PC-3 (cell line): ENCODE measurements at regions not wholly inside any gene's neighbourhood (a gene's known extent, or its start where the extent isn't known, plus 50 kb on each side); places are given as distances from the start of the nearest gene placed in this dataset.

Experiments
- ATAC-seq: fragments of 200-7000 bp; cut with Tn5 transposase; 2 replicates; pipeline ENCODE4 v1.9.1; 2020; ENCODE audit warnings: mild to moderate bottlenecking, moderate library complexity
- BruUV-seq: library from RNA; stranded (reverse); fragments of 400-500 nt; replicated peaks from 2 replicates; lab custom pipeline; 2021; lab: Mats Ljungman, UMichigan
- CTCF ChIA-PET: fragments of 300-600 bp; sonication (Branson Sonifier 250); formaldehyde crosslinking; loops from one replicate; lab custom pipeline; 2022; ENCODE audit warnings: antibody characterized with exemption; lab: Charles Lee
- POLR2A ChIA-PET: fragments of 300-600 bp; sonication (Branson Sonifier 250); formaldehyde crosslinking; loops from one replicate; lab custom pipeline; 2022; ENCODE audit warnings: antibody characterized with exemption; ENCODE audit not compliant: unreplicated experiment; lab: Charles Lee
- DNase-seq: peaks from one replicate; pipeline ENCODE4 v3.0.0-alpha.2; 2015
- H2AFZ ChIP-seq: fragments of 300-600 bp; sonication (generic); 2 replicates; pipeline ENCODE4 v1.6.0; 2016; ENCODE audit warnings: antibody characterized with exemption, low read length
- H3F3A ChIP-seq: fragments of 300-600 bp; sonication (generic); one replicate; pipeline ENCODE4 v1.6.0; 2017; ENCODE audit warnings: antibody characterized with exemption, low read length, control low read depth, mild to moderate bottlenecking; ENCODE audit not compliant: unreplicated experiment
- H3K27ac ChIP-seq: fragments of 300-600 bp; sonication (generic); 2 replicates; pipeline ENCODE4 v1.5.1; 2016; ENCODE audit warnings: mild to moderate bottlenecking, low read length
- H3K27me3 ChIP-seq: fragments of 300-600 bp; sonication (generic); 2 replicates; pipeline ENCODE4 v1.6.1; 2016; ENCODE audit warnings: low read length, mixed read lengths
- H3K36me3 ChIP-seq: fragments of 300-600 bp; sonication (generic); 2 replicates; pipeline ENCODE4 v1.6.1; 2016; ENCODE audit warnings: low read depth, mixed run types, low read length, mixed read lengths
- H3K4me1 ChIP-seq: fragments of 300-600 bp; sonication (generic); 2 replicates; pipeline ENCODE4 v1.5.1; 2016; ENCODE audit warnings: low read length; ENCODE audit not compliant: insufficient read depth
- H3K4me2 ChIP-seq: fragments of 300-600 bp; sonication (generic); 2 replicates; pipeline ENCODE4 v1.6.0; 2016; ENCODE audit warnings: low read length
- H3K4me3 ChIP-seq: fragments of 300-600 bp; sonication (generic); 2 replicates; pipeline ENCODE4 v1.5.1; 2016; ENCODE audit warnings: mild to moderate bottlenecking, low read length, mixed read lengths
- H3K79me2 ChIP-seq: fragments of 300-600 bp; sonication (generic); 2 replicates; pipeline ENCODE4 v1.6.1; 2017; ENCODE audit warnings: low read length, mixed read lengths
- H3K9ac ChIP-seq: fragments of 300-600 bp; sonication (generic); 2 replicates; pipeline ENCODE4 v1.6.0; 2016; ENCODE audit warnings: mild to moderate bottlenecking, low read length
- H3K9me2 ChIP-seq: fragments of 300-600 bp; sonication (generic); replicated peaks from 2 replicates; pipeline ENCODE4 v1.6.1; 2016; ENCODE audit warnings: mixed run types, low read length, mixed read lengths
- H3K9me3 ChIP-seq: fragments of 300-600 bp; sonication (generic); 2 replicates; pipeline ENCODE4 v1.6.1; 2016; ENCODE audit warnings: low read length, mixed read lengths
- H4K20me1 ChIP-seq: fragments of 300-600 bp; sonication (generic); 2 replicates; pipeline ENCODE4 v1.6.1; 2016; ENCODE audit warnings: low read length, mixed read lengths
- EZH2 ChIP-seq: fragments of 300-600 bp; sonication (generic); IDR thresholded peaks from one replicate; pipeline ENCODE4 v1.6.1; 2017; ENCODE audit warnings: antibody characterized with exemption, mild to moderate bottlenecking, low read length; ENCODE audit not compliant: unreplicated experiment
- EZH2phosphoT487 ChIP-seq: fragments of 300-600 bp; sonication (generic); IDR thresholded peaks from 2 replicates; pipeline ENCODE4 v1.6.1; 2018; ENCODE audit warnings: mild to moderate bottlenecking, antibody characterized with exemption, low read length, borderline replicate concordance
- intact Hi-C: fragments of 100-400 bp; cut with micrococcal nuclease; formaldehyde crosslinking; loops from 2 replicates; pipeline ENCODE4 v1.9.0; 2023
- TF ChIP-seq, protein P1 (sequence below): fragments of 300-600 bp; sonication (generic); conservative IDR thresholded peaks from 2 replicates; pipeline ENCODE4 v1.5.1; 2017; ENCODE audit warnings: antibody characterized with exemption, low read depth, mild to moderate bottlenecking, low read length

- Histone ChIP-seq H3K4me3 (no peak overlapping the region), H3F3A (no peaks in the 10 kb centered on the region), H2AFZ (no peak overlapping the region), H3K9ac (no peak overlapping the region), H3K9me3 (no peaks in the 10 kb centered on the region), H3K4me1 (no peaks in the 10 kb centered on the region), H3K36me3 (no peaks in the 10 kb centered on the region), H3K27me3 (0 out of 2 replicates have a peak, but pooled peaks cover 3% of the 10 kb centered on the region), H3K9me2 (no peaks in the 10 kb centered on the region), H3K79me2 (no peaks in the 10 kb centered on the region), H3K4me2 (no peak overlapping the region), H4K20me1 (no peaks in the 10 kb centered on the region), H3K27ac (no peak overlapping the region)
- POLR2A ChIA-PET = no interaction called here
- BruUV-seq = no TSS peak
- DNase-seq (no peak), ATAC-seq (no peak)
- intact Hi-C loops = no loop called here
- CTCF ChIA-PET = no interaction called here
- TF ChIP-seq, protein P1, sequence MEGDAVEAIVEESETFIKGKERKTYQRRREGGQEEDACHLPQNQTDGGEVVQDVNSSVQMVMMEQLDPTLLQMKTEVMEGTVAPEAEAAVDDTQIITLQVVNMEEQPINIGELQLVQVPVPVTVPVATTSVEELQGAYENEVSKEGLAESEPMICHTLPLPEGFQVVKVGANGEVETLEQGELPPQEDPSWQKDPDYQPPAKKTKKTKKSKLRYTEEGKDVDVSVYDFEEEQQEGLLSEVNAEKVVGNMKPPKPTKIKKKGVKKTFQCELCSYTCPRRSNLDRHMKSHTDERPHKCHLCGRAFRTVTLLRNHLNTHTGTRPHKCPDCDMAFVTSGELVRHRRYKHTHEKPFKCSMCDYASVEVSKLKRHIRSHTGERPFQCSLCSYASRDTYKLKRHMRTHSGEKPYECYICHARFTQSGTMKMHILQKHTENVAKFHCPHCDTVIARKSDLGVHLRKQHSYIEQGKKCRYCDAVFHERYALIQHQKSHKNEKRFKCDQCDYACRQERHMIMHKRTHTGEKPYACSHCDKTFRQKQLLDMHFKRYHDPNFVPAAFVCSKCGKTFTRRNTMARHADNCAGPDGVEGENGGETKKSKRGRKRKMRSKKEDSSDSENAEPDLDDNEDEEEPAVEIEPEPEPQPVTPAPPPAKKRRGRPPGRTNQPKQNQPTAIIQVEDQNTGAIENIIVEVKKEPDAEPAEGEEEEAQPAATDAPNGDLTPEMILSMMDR = no peak
These were observed 165.8 kb upstream of the EPB41L3 start for GRCh38 chr18:5709476-5710095.

DNA sequence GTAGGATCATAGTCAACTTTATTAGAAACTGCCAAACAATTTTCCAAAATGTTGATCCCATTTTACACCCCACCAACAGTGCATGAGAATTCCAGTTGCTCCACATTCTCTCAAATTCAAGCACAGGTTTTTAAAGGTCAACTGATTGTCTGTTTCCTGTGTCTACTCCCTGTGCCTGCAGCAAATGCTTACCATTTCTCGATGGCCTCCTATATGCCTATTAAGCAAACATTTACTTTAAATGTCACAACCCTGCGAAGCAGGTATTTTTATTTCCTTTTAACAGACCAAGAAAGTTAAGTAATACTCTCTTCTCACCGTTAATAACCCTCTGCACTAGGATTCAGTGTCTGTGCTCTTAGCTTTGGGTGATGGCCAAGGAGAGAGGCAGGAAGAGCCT lies 163.8 kb upstream of the EPB41L3 start:
- H3K4me1 ChIP-seq = no peaks in the 10 kb centered on the region
- H3F3A ChIP-seq = no peaks in the 10 kb centered on the region
- no peak overlapping the region for H3K4me2 ChIP-seq
- H3K4me3 ChIP-seq = no peak overlapping the region
- no peak overlapping the region for H3K9ac ChIP-seq
- H3K36me3 ChIP-seq = no peaks in the 10 kb centered on the region
- H3K27me3 ChIP-seq = 0 out of 2 replicates have a peak, but pooled peaks cover 3% of the 10 kb centered on the region
- H3K9me3 ChIP-seq = no peaks in the 10 kb centered on the region
- H3K27ac ChIP-seq = no peak overlapping the region
- DNase-seq (no peak), ATAC-seq (no peak)
- no peaks in the 10 kb centered on the region for H3K9me2 ChIP-seq
- ChIA-PET CTCF (no interaction called here), POLR2A (no interaction called here)
- BruUV-seq = no TSS peak
- no peak overlapping the region for H2AFZ ChIP-seq
- intact Hi-C loops = no loop called here
- H3K79me2 ChIP-seq = no peaks in the 10 kb centered on the region
- TF ChIP-seq EZH2 (no peak), EZH2phosphoT487 (no peak)
- TF ChIP-seq, protein P1 = no peak
- no peaks in the 10 kb centered on the region for H4K20me1 ChIP-seq

- Histone ChIP-seq H3K79me2 (no peaks in the 10 kb centered on the region), H3K9me3 (no peaks in the 10 kb centered on the region)
These were observed 161.6 kb upstream of the EPB41L3 start for GRCh38 chr18:5705393-5705792.

More at GRCh38 chr18:5705393-5705792, 161.6 kb upstream of the EPB41L3 start:
- DNase-seq = no peak
- no peak for ATAC-seq
- no peaks in the 10 kb centered on the region for H3F3A ChIP-seq
- no peaks in the 10 kb centered on the region for H4K20me1 ChIP-seq
- intact Hi-C loops = no loop called here
- POLR2A ChIA-PET = no interaction called here
- TF ChIP-seq, protein P1 = no peak
- TF ChIP-seq EZH2 = no peak
- no peak for TF ChIP-seq EZH2phosphoT487
- no peak overlapping the region for H3K4me3 ChIP-seq
- H3K4me1 ChIP-seq = no peaks in the 10 kb centered on the region
- H3K27ac ChIP-seq = no peak overlapping the region
- no TSS peak for BruUV-seq
- H3K4me2 ChIP-seq = no peak overlapping the region
- no peak overlapping the region for H3K9ac ChIP-seq
- H3K9me2 ChIP-seq = no peaks in the 10 kb centered on the region
- H3K27me3 ChIP-seq = no peaks in the 10 kb centered on the region
- no peak overlapping the region for H2AFZ ChIP-seq
- CTCF ChIA-PET = no interaction called here
- H3K36me3 ChIP-seq = no peaks in the 10 kb centered on the region
